ENCODE measurements at regions not wholly inside any gene's neighbourhood (a gene's known extent, or its start where the extent isn't known, plus 50 kb on each side); places are given as distances from the start of the nearest gene placed in this dataset.
"Not testable (repeated sequence)": the region's sequence is repeated elsewhere in the genome, so short reads cannot be mapped to it uniquely, and the experiment has no call there.

- no peak for DNase-seq
Observed at GRCh38 chr1:112855152-112855828, 100.7 kb downstream of the SLC16A1 start.

- DNase-seq: not testable (repeated sequence)
Observed at GRCh38 chr1:112854368-112854984, 101.5 kb downstream of the SLC16A1 start.

GRCh38 chr1:112853915-112854314 is 102.1 kb downstream of the SLC16A1 start:
- DNase-seq: not testable (repeated sequence)

- DNase-seq: no peak
Observed at GRCh38 chr1:112852934-112853333, 103.1 kb downstream of the SLC16A1 start.

GRCh38 chr1:112852276-112852675 is 103.7 kb downstream of the SLC16A1 start:
- DNase-seq: no peak

GRCh38 chr1:112850034-112850757 is 105.8 kb downstream of the SLC16A1 start:
- no peak for DNase-seq

GRCh38 chr1:112849425-112850033 is 106.5 kb downstream of the SLC16A1 start:
- DNase-seq: no peak

- DNase-seq: no peak
Observed at GRCh38 chr1:112841825-112842224, 114.2 kb downstream of the SLC16A1 start.

- DNase-seq: no peak
Observed at GRCh38 chr1:112840631-112841624, 115.1 kb downstream of the SLC16A1 start.

- no peak for DNase-seq
Observed at GRCh38 chr1:112836642-112837041, 119.4 kb downstream of the SLC16A1 start.

- DNase-seq: no peak
Observed at GRCh38 chr1:112833806-112834205, 118.7 kb upstream of the PPM1J start.

GRCh38 chr1:112832259-112832658 is 117.1 kb upstream of the PPM1J start:
- DNase-seq: not testable (repeated sequence)

GRCh38 chr1:112829691-112830090 is 114.6 kb upstream of the PPM1J start:
- DNase-seq: not testable (repeated sequence)

- DNase-seq: no peak
Observed at GRCh38 chr1:112828716-112829115, 113.6 kb upstream of the PPM1J start.

GRCh38 chr1:112827391-112827790 is 112.3 kb upstream of the PPM1J start:
- not testable (repeated sequence) for DNase-seq

- no peak for DNase-seq
Observed at GRCh38 chr1:112826217-112826944, 111.2 kb upstream of the PPM1J start.

GRCh38 chr1:112825563-112826216 is 110.6 kb upstream of the PPM1J start:
- DNase-seq: not testable (repeated sequence)

- not testable (repeated sequence) for DNase-seq
Observed at GRCh38 chr1:112825075-112825474, 109.9 kb upstream of the PPM1J start.

- not testable (repeated sequence) for DNase-seq
Observed at GRCh38 chr1:112821307-112822063, 106.4 kb upstream of the PPM1J start.
